Stimulated activated CD4-positive, alpha-beta T cell treated with anti-CD3 and anti-CD28 coated beads, Interleukin-1b, Interleukin-23, amount 100 ng/mL, for 48 hours (primary cell): ENCODE measurements at regions not wholly inside any gene's neighbourhood (a gene's known extent, or its start where the extent isn't known, plus 50 kb on each side); places are given as distances from the start of the nearest gene placed in this dataset.

Source experiments
- DNase-seq: peaks from one replicate; pipeline ENCODE4 v3.0.0-alpha.2; 2020

DNA sequence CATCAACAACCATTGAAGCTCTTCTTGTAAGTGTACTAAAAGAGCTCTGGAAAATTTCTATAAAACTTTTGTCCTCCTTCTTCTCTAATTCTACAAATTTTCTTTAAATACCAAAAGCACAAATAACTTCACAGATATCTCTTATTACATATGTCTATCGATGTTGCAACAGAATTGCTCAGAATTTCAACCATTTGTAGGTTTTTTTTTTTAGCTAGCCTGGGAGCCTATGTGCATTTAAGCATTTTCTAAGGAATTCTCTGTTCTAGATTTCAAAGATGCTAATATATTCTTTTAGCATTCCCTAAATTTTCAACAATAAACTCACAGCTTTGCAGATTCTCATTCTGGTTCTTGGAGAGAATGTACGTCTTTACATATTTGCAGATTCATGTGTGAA, 774.3 kb upstream of the NR2F2 start:
- DNase-seq = no peak

- DNase-seq = no peak
Observed at GRCh38 chr15:95556866-95557225, 773.7 kb upstream of the NR2F2 start.

GRCh38 chr15:95557226-95558046, 773.1 kb upstream of the NR2F2 start:
- DNase-seq = peak; percentile 4

DNA sequence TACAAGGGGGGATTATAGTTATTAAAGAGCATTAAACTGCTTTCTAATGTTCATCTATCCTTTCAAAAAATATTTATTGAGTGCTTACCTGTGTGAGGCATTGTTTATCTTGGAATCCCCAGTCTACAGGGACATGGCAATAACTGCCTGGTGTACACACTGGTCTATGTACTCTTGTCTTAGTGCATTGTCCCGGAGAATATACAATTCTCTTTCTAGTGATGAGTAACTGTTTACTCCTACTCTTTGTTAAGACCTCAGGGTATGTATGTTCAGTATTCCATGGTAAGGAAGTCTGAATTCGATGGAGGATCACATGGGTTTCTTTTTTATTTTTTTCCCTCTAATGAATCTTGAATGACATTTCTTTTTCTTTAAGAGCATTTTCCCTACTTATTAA, 772.4 kb upstream of the NR2F2 start:
- no peak for DNase-seq

DNA sequence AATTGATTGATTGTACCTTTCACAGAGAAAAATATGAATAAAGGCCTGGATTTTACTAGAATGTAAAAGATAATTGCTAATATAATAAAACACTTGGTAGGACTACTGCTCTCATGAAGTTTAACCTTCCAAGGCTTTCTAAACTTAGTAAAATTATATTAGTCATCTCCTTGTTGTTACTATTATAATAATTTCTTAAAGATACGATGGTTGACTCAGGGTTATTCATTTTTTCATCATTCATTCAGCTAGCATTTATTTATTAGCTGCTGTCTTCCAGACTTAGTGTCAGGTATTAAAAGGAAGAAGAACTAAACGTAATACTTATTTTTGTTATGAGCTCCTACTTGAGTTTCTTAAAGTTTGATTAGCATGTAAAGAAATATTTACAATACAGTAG, 771.6 kb upstream of the NR2F2 start:
- no peak for DNase-seq

GRCh38 chr15:95559875-95560394, 770.6 kb upstream of the NR2F2 start:
- peak; percentile 10 for DNase-seq

DNA sequence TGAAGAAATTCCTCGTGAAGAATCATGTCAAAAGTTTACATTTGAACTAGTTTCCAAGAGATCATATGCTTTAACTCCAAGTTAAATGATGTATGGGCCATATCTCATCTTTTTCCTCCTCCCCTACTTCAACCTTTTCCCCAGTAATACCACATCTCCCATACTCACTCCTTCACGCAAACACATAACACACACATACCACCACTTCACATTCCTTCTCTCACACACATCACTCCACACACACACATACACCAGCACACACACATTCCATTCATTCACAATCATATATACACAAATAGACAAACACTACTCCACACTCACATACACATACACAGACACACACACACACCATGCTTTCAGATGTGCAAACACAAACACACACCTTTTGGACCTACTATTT, 769.0 kb upstream of the NR2F2 start:
- no peak for DNase-seq

- no peak for DNase-seq
Observed at GRCh38 chr15:95563634-95564033, 766.9 kb upstream of the NR2F2 start.

- DNase-seq = no peak
Observed at GRCh38 chr15:95565016-95565600, 765.4 kb upstream of the NR2F2 start.

GRCh38 chr15:95565690-95566089, 764.8 kb upstream of the NR2F2 start:
- DNase-seq = no peak

DNA sequence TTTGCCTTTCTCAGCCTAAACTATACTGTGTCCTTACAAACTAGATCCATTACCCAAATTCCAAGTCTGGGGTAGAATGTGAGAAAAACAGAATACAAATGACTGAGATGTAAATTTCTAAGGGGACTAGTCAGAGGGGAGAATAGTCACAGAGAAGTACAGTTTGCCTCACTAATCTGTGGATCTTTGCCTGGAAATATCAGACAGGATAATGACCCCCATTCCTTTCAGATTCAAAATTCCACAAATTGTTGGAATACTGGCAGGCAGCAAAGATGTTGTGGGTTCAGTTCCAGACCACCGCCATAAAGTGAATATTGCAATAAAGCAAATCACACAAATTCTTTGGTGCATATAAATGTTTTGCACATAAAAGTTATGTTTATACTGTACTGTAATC, 762.8 kb upstream of the NR2F2 start:
- no peak for DNase-seq

GRCh38 chr15:95574053-95574452, 756.4 kb upstream of the NR2F2 start:
- DNase-seq = no peak

- DNase-seq = no peak
Observed at GRCh38 chr15:95577927-95578326, 752.6 kb upstream of the NR2F2 start.

DNA sequence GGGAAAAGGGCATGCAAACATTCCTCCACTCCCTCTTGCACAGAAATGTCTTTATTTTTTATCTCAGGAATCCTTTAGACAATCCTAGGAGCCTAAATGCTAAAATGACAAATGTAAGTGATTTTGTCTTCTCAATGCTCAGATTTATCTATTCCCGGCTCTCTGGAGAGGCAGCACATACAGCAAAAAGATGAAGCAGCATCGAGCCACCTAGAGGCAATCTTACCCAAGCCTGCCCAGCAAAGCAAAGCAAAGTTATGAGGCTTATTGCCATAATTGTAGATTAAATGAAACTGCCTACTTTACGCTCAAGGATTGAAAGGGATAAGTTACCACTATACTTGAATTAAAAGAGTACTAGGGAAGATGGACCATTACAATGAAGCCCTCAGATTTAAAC, 750.4 kb upstream of the NR2F2 start:
- DNase-seq = no peak

GRCh38 chr15:95581595-95581994, 748.9 kb upstream of the NR2F2 start:
- DNase-seq = no peak

GRCh38 chr15:95584088-95584487, 746.4 kb upstream of the NR2F2 start:
- DNase-seq = no peak

- DNase-seq = no peak
Observed at GRCh38 chr15:95588056-95588455, 742.4 kb upstream of the NR2F2 start.

- DNase-seq = no peak
Observed at GRCh38 chr15:95590533-95591044, 739.9 kb upstream of the NR2F2 start.

DNA sequence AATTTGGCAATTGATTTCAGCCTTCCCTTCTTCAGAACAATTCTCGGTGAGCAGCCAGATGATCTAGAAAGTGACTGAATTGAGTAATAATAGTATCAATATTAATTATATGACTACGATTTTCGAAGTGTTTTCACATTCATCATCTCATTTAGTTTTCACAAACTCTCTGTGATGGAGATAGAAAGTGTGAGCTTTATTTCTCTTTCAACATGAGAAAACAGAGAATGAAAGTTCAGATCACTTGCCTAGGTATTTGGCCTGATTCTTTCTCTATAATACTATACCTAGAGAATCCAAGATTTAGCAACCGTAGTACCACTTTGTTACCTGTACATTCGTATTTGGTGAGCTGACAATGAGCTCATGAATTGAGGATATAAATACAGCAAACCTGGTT, 739.2 kb upstream of the NR2F2 start:
- DNase-seq = no peak

GRCh38 chr15:95591886-95592285, 738.6 kb upstream of the NR2F2 start:
- DNase-seq = no peak

DNA sequence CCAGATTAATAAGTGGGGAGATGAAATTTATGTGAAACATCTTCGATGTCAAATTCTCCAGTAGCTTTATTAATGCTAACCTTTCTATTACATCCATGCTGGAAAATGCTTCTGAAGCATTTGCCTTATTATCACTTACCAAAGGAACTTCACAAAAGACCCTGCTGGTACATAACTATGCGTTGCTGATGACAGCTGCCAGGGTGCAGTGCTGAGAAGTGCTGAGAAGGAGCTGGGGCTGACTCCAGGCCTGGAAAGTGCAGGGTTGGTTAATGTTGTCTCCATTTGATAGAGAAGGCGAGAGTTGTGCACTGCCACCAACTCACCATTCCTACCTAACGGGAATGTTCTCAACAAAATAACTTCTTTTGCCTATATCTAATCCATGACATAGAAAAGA, 736.0 kb upstream of the NR2F2 start:
- no peak for DNase-seq

DNA sequence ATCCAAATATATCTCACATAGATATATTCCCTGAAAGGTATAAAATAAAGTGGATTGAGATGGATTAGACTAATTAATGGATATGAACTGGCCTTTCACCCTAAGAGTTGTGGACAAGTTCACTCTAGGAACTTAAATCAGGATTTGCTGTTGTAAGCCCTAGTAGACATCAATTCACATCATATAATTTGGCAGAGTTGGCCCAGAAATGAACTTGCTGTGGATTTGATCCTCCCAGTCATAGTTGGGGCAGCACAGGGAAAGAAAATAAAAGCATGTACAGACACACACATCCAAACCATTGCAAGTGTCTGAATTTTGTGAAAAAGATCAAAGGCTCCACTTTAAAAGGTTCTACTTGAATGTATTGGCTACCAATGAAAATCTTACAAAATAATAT, 734.7 kb upstream of the NR2F2 start:
- no peak for DNase-seq

GRCh38 chr15:95596496-95596895, 734.0 kb upstream of the NR2F2 start:
- DNase-seq = no peak

GRCh38 chr15:95598251-95598855, 732.1 kb upstream of the NR2F2 start:
- no peak for DNase-seq
